Spleen (tissue), 7 donors: ENCODE measurements at regions not wholly inside any gene's neighbourhood (a gene's known extent, or its start where the extent isn't known, plus 50 kb on each side); places are given as distances from the start of the nearest gene placed in this dataset.

ENCODE experiments used
- CTCF ChIP-seq, 11 experiments: fragments of 200-600 bp in 7 of 11; fragments of 450-650 bp in 4 of 11; sonication (generic) in 4 of 11; IDR thresholded peaks in 8 of 11; conservative IDR thresholded peaks in 3 of 11; 1 replicate in 7 of 11; 2 replicates in 4 of 11; pipeline versions ENCODE4 v1.4.0 to v1.8.0; 2016 to 2021; ENCODE audit warnings: antibody characterized with exemption in 11 of 11, inconsistent platforms in 4 of 11, mild to moderate bottlenecking in 1 of 11
- POLR2AphosphoS5 ChIP-seq, 3 donors: sonication (generic); formaldehyde crosslinking; IDR thresholded peaks; one replicate each; pipeline ENCODE4 v1.5.1; 2017; ENCODE audit warnings: antibody characterized with exemption in 3 of 3
- donor health status: DM: no; HTN: no; CAD: no; lungs with moderate emphysema.
- donor health status: DM: no; HTN: no; CAD: no.
- donor health status: DM: no; HTN: no; CAD: no.

- TF ChIP-seq CTCF (IDR thresholded peaks at IDR 0.05 in 8 of 11, conservative IDR thresholded peaks at IDR 0.05 in 3 of 11) = no peak
- no peak for TF ChIP-seq POLR2AphosphoS5 (IDR thresholded peaks at IDR 0.05)
Measured at GRCh38 chr1:228996281-228996680, 261.0 kb downstream of the RHOU start.
